ENCODE measurements at regions not wholly inside any gene's neighbourhood (a gene's known extent, or its start where the extent isn't known, plus 50 kb on each side); places are given as distances from the start of the nearest gene placed in this dataset.
A peak's percentile ranks its signal among the peaks of the same experiment; 100 is the strongest.

DNA sequence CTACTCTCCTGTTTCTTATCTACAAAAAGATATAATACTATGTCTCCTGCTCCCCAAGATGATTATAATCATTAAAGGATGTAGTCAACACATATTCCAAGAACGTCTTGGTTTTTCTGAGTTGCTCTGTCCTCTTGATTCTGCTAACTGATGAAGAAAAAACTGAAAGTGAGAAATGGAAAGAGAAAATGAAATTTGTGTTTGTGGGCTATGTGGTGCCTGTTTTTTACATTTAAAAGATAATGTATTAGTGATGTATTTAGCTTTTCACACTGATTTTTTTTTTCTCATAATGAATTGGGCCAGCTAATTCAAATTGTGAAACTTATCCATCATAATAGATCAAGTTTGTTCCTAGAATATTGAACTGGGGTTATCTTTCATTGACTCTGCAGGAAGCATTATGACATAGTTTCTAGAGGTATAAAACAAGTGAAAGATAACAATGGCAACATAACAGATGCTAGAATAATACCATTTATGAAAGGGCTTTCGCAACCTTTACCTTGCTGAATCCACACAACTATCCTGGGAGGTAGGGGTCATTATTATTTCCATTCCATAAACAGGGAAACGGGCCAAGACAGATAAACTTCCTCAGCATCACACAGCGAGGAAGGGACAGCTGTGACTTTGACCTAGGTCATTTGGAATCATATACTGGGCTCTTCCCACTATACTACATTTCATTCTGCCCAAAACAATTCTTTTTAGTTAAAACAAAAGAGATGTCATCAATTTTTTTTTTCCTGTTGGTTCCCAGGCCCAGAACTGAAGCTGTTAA is 336.7 kb downstream of the GJA1 start:
- no peak overlapping the region for H3K4me3 ChIP-seq
- peak overlapping the region in 2 of 12 donors; percentile 15 to 50 for H3K27ac ChIP-seq
- H3K27me3 ChIP-seq, result no peaks in the 10 kb centered on the region
- TF ChIP-seq, protein P1, sequence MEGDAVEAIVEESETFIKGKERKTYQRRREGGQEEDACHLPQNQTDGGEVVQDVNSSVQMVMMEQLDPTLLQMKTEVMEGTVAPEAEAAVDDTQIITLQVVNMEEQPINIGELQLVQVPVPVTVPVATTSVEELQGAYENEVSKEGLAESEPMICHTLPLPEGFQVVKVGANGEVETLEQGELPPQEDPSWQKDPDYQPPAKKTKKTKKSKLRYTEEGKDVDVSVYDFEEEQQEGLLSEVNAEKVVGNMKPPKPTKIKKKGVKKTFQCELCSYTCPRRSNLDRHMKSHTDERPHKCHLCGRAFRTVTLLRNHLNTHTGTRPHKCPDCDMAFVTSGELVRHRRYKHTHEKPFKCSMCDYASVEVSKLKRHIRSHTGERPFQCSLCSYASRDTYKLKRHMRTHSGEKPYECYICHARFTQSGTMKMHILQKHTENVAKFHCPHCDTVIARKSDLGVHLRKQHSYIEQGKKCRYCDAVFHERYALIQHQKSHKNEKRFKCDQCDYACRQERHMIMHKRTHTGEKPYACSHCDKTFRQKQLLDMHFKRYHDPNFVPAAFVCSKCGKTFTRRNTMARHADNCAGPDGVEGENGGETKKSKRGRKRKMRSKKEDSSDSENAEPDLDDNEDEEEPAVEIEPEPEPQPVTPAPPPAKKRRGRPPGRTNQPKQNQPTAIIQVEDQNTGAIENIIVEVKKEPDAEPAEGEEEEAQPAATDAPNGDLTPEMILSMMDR (IDR thresholded peaks at IDR 0.05), result no peak
- no peak for TF ChIP-seq POLR2A (IDR thresholded peaks at IDR 0.05)
- WGBS, 4 donors, result 48 to 57% (median 51%) methylated on average over 4 of the region's 4 CpGs
- H3K9me3 ChIP-seq, result no peaks in the 10 kb centered on the region
- no peak for DNase-seq
- intact Hi-C loops (cut with DNase I), result loop anchor here in 1 of 10 donors (5.0 kb wide), 2 partner anchors 55 to 105 kb away; no protein-coding TSS in a partner anchor
- H3K4me1 ChIP-seq, result peaks cover 0 to 20% (median 0%) of the 10 kb centered on the region in 12 donors
- peak in 1 of 4 donors; percentile 47 for ATAC-seq
- H3K36me3 ChIP-seq, result no peaks in the 10 kb centered on the region

DNA sequence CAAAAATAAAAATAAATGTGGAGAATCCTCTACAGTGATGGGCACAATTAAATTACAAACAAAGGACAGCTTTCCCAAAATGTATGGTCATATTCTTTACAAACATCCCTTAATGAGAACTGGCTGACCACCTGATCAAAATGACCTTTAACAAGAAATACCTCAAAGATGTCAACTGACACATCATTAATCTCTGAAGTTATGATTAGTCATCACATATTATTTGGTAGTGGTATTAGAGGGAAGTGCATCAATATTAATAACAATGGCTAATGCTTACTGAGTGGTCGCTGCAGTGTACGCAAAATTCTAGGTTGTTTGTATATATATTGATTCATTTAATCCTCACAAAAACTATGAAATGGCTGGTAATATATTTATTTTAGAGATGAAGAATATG is 340.6 kb downstream of the GJA1 start:
- H3K4me1 ChIP-seq, result peaks cover 0 to 36% (median 12%) of the 10 kb centered on the region in 12 donors
- no peaks in the 10 kb centered on the region for H3K27me3 ChIP-seq
- no peak for ATAC-seq
- no peak overlapping the region for H3K4me3 ChIP-seq
- H3K9me3 ChIP-seq, result peaks cover 0 to 13% (median 4%) of the 10 kb centered on the region in 12 donors
- intact Hi-C loops (cut with DNase I), result loop anchor here in 2 of 10 donors (5.0 kb wide), 1 partner anchor 339 kb away; the partner anchor contains the start of gene GJA1 (in 2 of the 2)
- 94 to 98% (median 97%) methylated on average over 2 of the region's 2 CpGs for WGBS, 4 donors
- no peak for DNase-seq
- TF ChIP-seq, protein P1 (IDR thresholded peaks at IDR 0.05), result no peak
- no peak for TF ChIP-seq POLR2A (IDR thresholded peaks at IDR 0.05)
- H3K36me3 ChIP-seq, result no peaks in the 10 kb centered on the region
- no peak overlapping the region for H3K27ac ChIP-seq

DNA sequence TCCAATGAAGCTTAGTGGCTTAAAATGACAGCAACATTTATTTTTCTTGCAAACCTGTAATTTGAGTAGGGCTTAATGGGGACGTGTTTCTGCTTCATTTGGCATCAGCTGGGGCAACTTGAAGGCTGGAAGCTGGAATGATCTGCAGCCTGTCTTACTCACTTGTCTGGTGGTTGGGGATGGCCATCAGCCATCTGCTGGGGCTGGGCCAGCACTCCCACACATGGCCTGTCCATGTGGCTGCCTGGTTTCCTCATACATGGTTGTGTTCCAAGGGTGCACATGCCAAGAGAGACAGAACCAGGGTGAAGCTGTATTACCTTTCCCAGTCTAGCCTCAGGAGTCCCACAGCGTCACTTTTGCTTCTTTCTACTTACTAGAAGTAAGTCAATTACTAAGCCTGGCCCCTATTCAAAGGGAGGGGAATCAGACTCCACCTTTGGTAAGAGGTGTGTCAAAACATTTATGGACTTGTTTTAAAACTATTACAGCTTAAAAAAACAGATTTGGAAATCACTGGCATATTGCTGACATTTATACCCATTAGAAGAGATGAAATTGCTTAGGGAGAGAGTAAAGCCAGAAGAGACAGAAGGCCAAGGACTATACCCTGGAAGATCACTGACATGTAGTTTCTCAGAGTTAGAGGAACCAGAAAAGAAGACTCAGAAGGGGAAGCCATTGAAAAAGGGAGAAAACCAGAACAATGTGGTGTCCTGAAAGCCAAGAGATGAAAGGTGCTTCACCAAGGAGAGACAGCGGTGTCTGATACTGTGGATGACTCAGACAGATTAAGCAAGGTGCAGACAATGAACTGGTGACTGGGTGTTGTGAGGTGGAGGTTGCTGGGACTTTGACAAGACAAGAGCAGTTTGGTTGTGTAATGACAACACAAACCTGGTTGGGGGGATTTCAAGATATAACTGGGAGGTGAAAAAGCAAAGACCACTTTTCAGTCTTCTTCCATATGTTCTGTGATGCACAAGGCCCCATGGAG is 345.2 kb downstream of the GJA1 start:
- ATAC-seq (peak; percentile 91 to 98 (median 97)), DNase-seq (peak; percentile 64 to 87 (median 76))
- TF ChIP-seq, protein P1 (IDR thresholded peaks at IDR 0.05), result no peak
- TF ChIP-seq POLR2A (IDR thresholded peaks at IDR 0.05), result no peak
- Histone ChIP-seq H3K36me3 (no peaks in the 10 kb centered on the region), H3K27me3 (no peaks in the 10 kb centered on the region), H3K9me3 (peaks cover 0 to 13% (median 4%) of the 10 kb centered on the region in 12 donors), H3K27ac (peak overlapping the region in 9 of 12 donors; percentile 11 to 73 (median 31)), H3K4me1 (peaks cover 0 to 24% (median 12%) of the 10 kb centered on the region in 12 donors), H3K4me3 (no peak overlapping the region)
- WGBS, 4 donors, result 40 to 58% (median 46%) methylated on average over 3 of the region's 3 CpGs
- intact Hi-C loops (cut with DNase I), result loop anchor here in 1 of 10 donors (5.0 kb wide), 2 partner anchors 37 to 57 kb away; no protein-coding TSS in a partner anchor

Measured in heart left ventricle (tissue), 16 donors.